ENCODE measurements at regions not wholly inside any gene's neighbourhood (a gene's known extent, or its start where the extent isn't known, plus 50 kb on each side); places are given as distances from the start of the nearest gene placed in this dataset.

GRCh38 chr14:98689951-98690350 lies 582.0 kb downstream of the BCL11B start:
- no peaks in the 10 kb centered on the region for H3K36me3 ChIP-seq
- peaks cover 2% of the 10 kb centered on the region for H3K27me3 ChIP-seq (replicated peaks; ENCODE audit: insufficient read depth)
- intact Hi-C loops (cut with DNase I): no loop called here
- H3K4me1 ChIP-seq (replicated peaks): no peaks in the 10 kb centered on the region
- TF ChIP-seq POLR2AphosphoS5 (IDR thresholded peaks at IDR 0.05): no peak
- TF ChIP-seq POLR2A (IDR thresholded peaks at IDR 0.05): no peak
- no peak for TF ChIP-seq CTCF (IDR thresholded peaks at IDR 0.05)
- no peak for DNase-seq (ENCODE audit: low spot score)
- no peak overlapping the region for H3K4me3 ChIP-seq
- no peaks in the 10 kb centered on the region for H3K9me3 ChIP-seq
- no peak overlapping the region for H3K27ac ChIP-seq
- WGBS: 53% methylated on average over 3 of the region's 3 CpGs

- Histone ChIP-seq H3K9me3 (no peaks in the 10 kb centered on the region), H3K27ac (no peak overlapping the region), H3K27me3 (replicated peaks; ENCODE audit: insufficient read depth) (peaks cover 2% of the 10 kb centered on the region), H3K36me3 (no peaks in the 10 kb centered on the region), H3K4me3 (no peak overlapping the region), H3K4me1 (replicated peaks) (no peaks in the 10 kb centered on the region)
- no peak for TF ChIP-seq POLR2AphosphoS5 (IDR thresholded peaks at IDR 0.05)
- no peak for TF ChIP-seq POLR2A (IDR thresholded peaks at IDR 0.05)
- TF ChIP-seq CTCF (IDR thresholded peaks at IDR 0.05): no peak
- WGBS: 80% methylated on average over 5 of the region's 5 CpGs
- no peak for DNase-seq (ENCODE audit: low spot score)
- intact Hi-C loops (cut with DNase I): no loop called here
These were observed 579.2 kb downstream of the BCL11B start for GRCh38 chr14:98692832-98693231.

GRCh38 chr14:98694541-98694940 lies 577.5 kb downstream of the BCL11B start:
- Histone ChIP-seq H3K4me1 (replicated peaks) (no peaks in the 10 kb centered on the region), H3K27ac (no peak overlapping the region), H3K27me3 (replicated peaks; ENCODE audit: insufficient read depth) (peaks cover 2% of the 10 kb centered on the region), H3K36me3 (no peaks in the 10 kb centered on the region), H3K4me3 (no peak overlapping the region), H3K9me3 (no peaks in the 10 kb centered on the region)
- no peak for DNase-seq (ENCODE audit: low spot score)
- intact Hi-C loops (cut with DNase I): no loop called here
- TF ChIP-seq CTCF (IDR thresholded peaks at IDR 0.05) (no peak), POLR2A (IDR thresholded peaks at IDR 0.05) (no peak), POLR2AphosphoS5 (IDR thresholded peaks at IDR 0.05) (no peak)

- no peak overlapping the region for H3K27ac ChIP-seq
- WGBS: 92% methylated on average over 1 of the region's 1 CpG
- H3K36me3 ChIP-seq: no peaks in the 10 kb centered on the region
- intact Hi-C loops (cut with DNase I): no loop called here
- no peaks in the 10 kb centered on the region for H3K9me3 ChIP-seq
- DNase-seq (ENCODE audit: low spot score): no peak
- no peak for TF ChIP-seq POLR2AphosphoS5 (IDR thresholded peaks at IDR 0.05)
- no peak for TF ChIP-seq CTCF (IDR thresholded peaks at IDR 0.05)
- TF ChIP-seq POLR2A (IDR thresholded peaks at IDR 0.05): no peak
- no peaks in the 10 kb centered on the region for H3K4me1 ChIP-seq (replicated peaks)
- peaks cover 2% of the 10 kb centered on the region for H3K27me3 ChIP-seq (replicated peaks; ENCODE audit: insufficient read depth)
- H3K4me3 ChIP-seq: no peak overlapping the region
These were observed 576.2 kb downstream of the BCL11B start for GRCh38 chr14:98695809-98696208.

GRCh38 chr14:98698341-98698740 lies 573.7 kb downstream of the BCL11B start:
- Histone ChIP-seq H3K4me1 (replicated peaks) (no peaks in the 10 kb centered on the region), H3K36me3 (no peaks in the 10 kb centered on the region), H3K9me3 (no peaks in the 10 kb centered on the region), H3K27ac (no peak overlapping the region), H3K4me3 (no peak overlapping the region), H3K27me3 (replicated peaks; ENCODE audit: insufficient read depth) (no peaks in the 10 kb centered on the region)
- no peak for DNase-seq (ENCODE audit: low spot score)
- 91% methylated on average over 3 of the region's 3 CpGs for WGBS
- TF ChIP-seq POLR2AphosphoS5 (IDR thresholded peaks at IDR 0.05) (no peak), CTCF (IDR thresholded peaks at IDR 0.05) (no peak), POLR2A (IDR thresholded peaks at IDR 0.05) (no peak)
- intact Hi-C loops (cut with DNase I): no loop called here

Data from prostate gland (tissue), 2 donors.